ENCODE measurements at regions not wholly inside any gene's neighbourhood (a gene's known extent, or its start where the extent isn't known, plus 50 kb on each side); places are given as distances from the start of the nearest gene placed in this dataset.
"Not testable (repeated sequence)": the region's sequence is repeated elsewhere in the genome, so short reads cannot be mapped to it uniquely, and the experiment has no call there.

DNA sequence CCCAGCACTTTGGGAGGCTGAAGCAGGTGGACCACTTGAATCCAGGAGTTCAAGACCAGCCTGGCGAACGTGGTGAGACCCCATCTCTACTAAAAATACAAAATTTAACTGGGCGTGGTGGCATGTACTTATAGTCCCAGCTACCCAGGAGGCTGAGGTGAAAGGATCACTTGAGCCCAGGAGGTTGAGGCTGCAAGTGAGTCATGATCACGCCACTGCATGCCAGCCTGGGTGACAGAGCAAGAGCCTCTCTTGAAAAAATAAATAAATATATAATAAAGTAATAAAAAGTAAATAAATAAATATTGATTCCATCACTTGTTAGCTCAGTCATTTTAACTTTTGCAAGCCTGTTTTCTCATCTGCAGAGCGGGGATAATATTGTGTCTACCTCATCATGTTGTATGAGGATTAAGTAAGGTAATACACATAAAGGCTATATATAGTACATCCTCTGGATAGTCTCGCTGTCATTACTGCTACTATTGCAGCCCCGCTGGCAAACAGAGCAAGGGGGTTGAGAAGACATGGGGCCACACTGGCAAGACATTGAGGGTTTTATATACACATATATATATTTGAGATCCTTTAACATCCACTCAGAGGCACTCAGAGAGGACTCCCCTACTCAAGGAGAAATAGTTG is 210.9 kb downstream of the C9orf152 start:
- H3K36me3 ChIP-seq (ENCODE audit: control insufficient read depth, insufficient read depth, low read length): no peaks in the 10 kb centered on the region
- H3K27ac ChIP-seq (ENCODE audit: low read length): no peak overlapping the region
- peaks cover 4% of the 10 kb centered on the region for H3K27me3 ChIP-seq (ENCODE audit: control insufficient read depth, insufficient read depth, low read length)
- no peak for DNase-seq
- no peaks in the 10 kb centered on the region for H3K4me1 ChIP-seq (ENCODE audit: control insufficient read depth, insufficient read depth, low read length)
- WGBS (ENCODE audit: insufficient coverage, low lambda C conversion rate): 87% methylated on average over 3 of the region's 7 CpGs
- no peak overlapping the region for H3K4me3 ChIP-seq (ENCODE audit: low read length)
- no peaks in the 10 kb centered on the region for H3K9me3 ChIP-seq (ENCODE audit: control insufficient read depth, low read depth, low read length)

- H3K4me3 ChIP-seq (ENCODE audit: low read length): no peak overlapping the region
- H3K4me1 ChIP-seq (ENCODE audit: control insufficient read depth, insufficient read depth, low read length): no peaks in the 10 kb centered on the region
- no peak overlapping the region for H3K27ac ChIP-seq (ENCODE audit: low read length)
- H3K9me3 ChIP-seq (ENCODE audit: control insufficient read depth, low read depth, low read length): no peaks in the 10 kb centered on the region
- DNase-seq: no peak
- peaks cover 4% of the 10 kb centered on the region for H3K27me3 ChIP-seq (ENCODE audit: control insufficient read depth, insufficient read depth, low read length)
- H3K36me3 ChIP-seq (ENCODE audit: control insufficient read depth, insufficient read depth, low read length): no peaks in the 10 kb centered on the region
- whole genome bisulfite sequencing (ENCODE audit: insufficient coverage, low lambda C conversion rate): no CpG with 5 or more reads among the region's 4 CpGs
Measured at GRCh38 chr9:109997682-109998081, 210.3 kb downstream of the C9orf152 start.

GRCh38 chr9:110005521-110005920 is 202.4 kb downstream of the C9orf152 start:
- not testable (repeated sequence) for H3K4me1 ChIP-seq (ENCODE audit: control insufficient read depth, insufficient read depth, low read length); H3K9me3 ChIP-seq (ENCODE audit: control insufficient read depth, low read depth, low read length); H3K27ac ChIP-seq (ENCODE audit: low read length); DNase-seq; H3K4me3 ChIP-seq (ENCODE audit: low read length); H3K36me3 ChIP-seq (ENCODE audit: control insufficient read depth, insufficient read depth, low read length); H3K27me3 ChIP-seq (ENCODE audit: control insufficient read depth, insufficient read depth, low read length)
- no CpG with 5 or more reads among the region's 8 CpGs for WGBS (ENCODE audit: insufficient coverage, low lambda C conversion rate)

DNA sequence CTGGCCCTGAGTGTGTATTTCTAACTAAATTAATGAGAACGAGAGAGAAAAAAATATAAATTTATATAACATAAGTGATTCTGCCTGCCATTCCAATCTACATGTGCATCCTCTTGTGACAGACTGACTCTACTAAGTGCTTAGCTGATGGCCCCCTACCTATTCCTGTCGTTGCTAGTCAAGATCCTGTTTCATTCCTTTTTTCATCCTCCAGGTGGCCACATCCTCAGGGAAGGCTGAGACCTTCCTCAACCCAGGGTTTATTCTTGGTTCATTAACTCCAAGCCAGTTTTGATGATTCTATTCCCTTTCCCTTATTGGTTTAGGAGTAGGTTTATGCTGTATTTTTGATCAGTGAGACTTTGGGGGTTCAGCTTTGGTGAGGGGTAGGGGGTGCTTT is 201.3 kb downstream of the C9orf152 start:
- no peak for DNase-seq
- Histone ChIP-seq H3K4me1 (ENCODE audit: control insufficient read depth, insufficient read depth, low read length) (no peaks in the 10 kb centered on the region), H3K27ac (ENCODE audit: low read length) (no peak overlapping the region), H3K36me3 (ENCODE audit: control insufficient read depth, insufficient read depth, low read length) (no peaks in the 10 kb centered on the region), H3K9me3 (ENCODE audit: control insufficient read depth, low read depth, low read length) (no peaks in the 10 kb centered on the region), H3K27me3 (ENCODE audit: control insufficient read depth, insufficient read depth, low read length) (no peaks in the 10 kb centered on the region), H3K4me3 (ENCODE audit: low read length) (no peak overlapping the region)
- WGBS (ENCODE audit: insufficient coverage, low lambda C conversion rate): 80% methylated on average over 1 of the region's 2 CpGs

GRCh38 chr9:110007477-110008270 is 200.3 kb downstream of the C9orf152 start:
- WGBS (ENCODE audit: insufficient coverage, low lambda C conversion rate): 100% methylated on average over 2 of the region's 3 CpGs
- Histone ChIP-seq H3K4me1 (ENCODE audit: control insufficient read depth, insufficient read depth, low read length) (no peaks in the 10 kb centered on the region), H3K4me3 (ENCODE audit: low read length) (no peak overlapping the region), H3K27me3 (ENCODE audit: control insufficient read depth, insufficient read depth, low read length) (no peaks in the 10 kb centered on the region), H3K36me3 (ENCODE audit: control insufficient read depth, insufficient read depth, low read length) (no peaks in the 10 kb centered on the region), H3K27ac (ENCODE audit: low read length) (no peak overlapping the region), H3K9me3 (ENCODE audit: control insufficient read depth, low read depth, low read length) (no peaks in the 10 kb centered on the region)
- DNase-seq: no peak

DNA sequence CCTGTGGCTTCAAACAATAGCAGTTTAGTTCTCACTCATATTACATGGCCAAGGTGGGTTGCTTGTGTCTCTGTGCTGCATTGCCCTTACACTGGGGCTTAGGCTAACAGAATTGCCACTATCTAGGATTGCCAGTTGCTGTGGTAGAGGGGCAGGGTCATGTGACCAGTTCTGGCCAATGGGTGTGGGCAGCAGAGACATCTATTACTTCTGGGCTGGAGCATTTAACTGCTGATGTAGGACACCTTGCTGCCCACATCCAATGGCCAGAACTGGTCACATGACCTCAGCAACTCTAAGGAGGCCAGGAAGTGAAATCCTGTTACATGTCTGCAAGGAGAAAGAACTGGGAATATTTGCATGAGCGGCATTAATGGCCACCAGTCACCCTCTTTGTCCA is 199.3 kb downstream of the C9orf152 start:
- Histone ChIP-seq H3K4me1 (ENCODE audit: control insufficient read depth, insufficient read depth, low read length) (no peaks in the 10 kb centered on the region), H3K4me3 (ENCODE audit: low read length) (no peak overlapping the region), H3K27ac (ENCODE audit: low read length) (no peak overlapping the region), H3K27me3 (ENCODE audit: control insufficient read depth, insufficient read depth, low read length) (no peaks in the 10 kb centered on the region), H3K36me3 (ENCODE audit: control insufficient read depth, insufficient read depth, low read length) (no peaks in the 10 kb centered on the region), H3K9me3 (ENCODE audit: control insufficient read depth, low read depth, low read length) (no peaks in the 10 kb centered on the region)
- no peak for DNase-seq
- no CpG with 5 or more reads among the region's 1 CpG for WGBS (ENCODE audit: insufficient coverage, low lambda C conversion rate)

DNA sequence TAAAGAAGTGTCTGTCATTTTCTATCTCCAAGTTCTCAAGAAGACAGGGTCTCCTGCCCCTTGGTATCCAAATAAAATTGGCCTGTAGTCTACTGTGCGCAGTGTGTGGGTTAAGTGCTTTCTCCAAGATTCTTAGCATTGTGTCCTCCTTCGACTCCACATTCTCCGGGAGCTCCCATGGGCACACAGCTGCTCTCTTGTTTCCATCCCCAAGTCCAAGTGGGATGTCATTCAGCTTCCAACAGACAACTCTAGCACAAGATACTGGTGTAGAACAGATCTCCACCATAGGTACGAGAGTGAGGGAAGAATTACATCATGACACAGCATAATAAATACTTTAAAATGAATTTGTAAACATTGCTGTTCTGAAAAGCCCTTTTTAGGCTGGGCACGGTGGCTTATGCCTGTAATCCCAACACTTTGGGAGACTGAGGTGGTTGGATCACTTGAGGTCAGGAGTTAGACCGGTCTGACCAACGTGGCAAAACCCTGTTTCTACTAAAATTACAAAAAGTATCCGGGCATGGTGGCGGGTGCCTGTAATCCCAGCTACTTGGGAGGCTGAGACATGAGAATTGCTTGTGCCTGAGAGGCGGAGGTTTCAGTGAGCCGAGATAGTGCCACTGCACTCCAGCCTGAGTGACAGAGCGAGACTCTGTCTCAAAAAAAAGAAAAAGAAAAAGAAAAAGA is 196.2 kb downstream of the C9orf152 start:
- Histone ChIP-seq H3K4me3 (ENCODE audit: low read length) (no peak overlapping the region), H3K27me3 (ENCODE audit: control insufficient read depth, insufficient read depth, low read length) (no peaks in the 10 kb centered on the region), H3K4me1 (ENCODE audit: control insufficient read depth, insufficient read depth, low read length) (no peaks in the 10 kb centered on the region), H3K9me3 (ENCODE audit: control insufficient read depth, low read depth, low read length) (no peaks in the 10 kb centered on the region), H3K27ac (ENCODE audit: low read length) (no peak overlapping the region), H3K36me3 (ENCODE audit: control insufficient read depth, insufficient read depth, low read length) (no peaks in the 10 kb centered on the region)
- no peak for DNase-seq
- WGBS (ENCODE audit: insufficient coverage, low lambda C conversion rate): no CpG with 5 or more reads among the region's 12 CpGs

- DNase-seq: no peak
- Histone ChIP-seq H3K4me3 (ENCODE audit: low read length) (no peak overlapping the region), H3K27ac (ENCODE audit: low read length) (no peak overlapping the region), H3K9me3 (ENCODE audit: control insufficient read depth, low read depth, low read length) (no peaks in the 10 kb centered on the region), H3K27me3 (ENCODE audit: control insufficient read depth, insufficient read depth, low read length) (no peaks in the 10 kb centered on the region), H3K4me1 (ENCODE audit: control insufficient read depth, insufficient read depth, low read length) (no peaks in the 10 kb centered on the region), H3K36me3 (ENCODE audit: control insufficient read depth, insufficient read depth, low read length) (no peaks in the 10 kb centered on the region)
- 100% methylated on average over 1 of the region's 1 CpG for WGBS (ENCODE audit: insufficient coverage, low lambda C conversion rate)
Measured at GRCh38 chr9:110013064-110013463, 194.9 kb downstream of the C9orf152 start.

- H3K27ac ChIP-seq (ENCODE audit: low read length): peak overlapping the region; percentile 4
- no peaks in the 10 kb centered on the region for H3K4me1 ChIP-seq (ENCODE audit: control insufficient read depth, insufficient read depth, low read length)
- H3K4me3 ChIP-seq (ENCODE audit: low read length): no peak overlapping the region
- no peaks in the 10 kb centered on the region for H3K9me3 ChIP-seq (ENCODE audit: control insufficient read depth, low read depth, low read length)
- no peaks in the 10 kb centered on the region for H3K36me3 ChIP-seq (ENCODE audit: control insufficient read depth, insufficient read depth, low read length)
- no peaks in the 10 kb centered on the region for H3K27me3 ChIP-seq (ENCODE audit: control insufficient read depth, insufficient read depth, low read length)
- peak in 1 of 2 donors; percentile 49 for DNase-seq
- no CpG with 5 or more reads among the region's 5 CpGs for WGBS (ENCODE audit: insufficient coverage, low lambda C conversion rate)
Measured at GRCh38 chr9:110015759-110016158, 192.2 kb downstream of the C9orf152 start.

- no peaks in the 10 kb centered on the region for H3K36me3 ChIP-seq (ENCODE audit: control insufficient read depth, insufficient read depth, low read length)
- H3K4me3 ChIP-seq (ENCODE audit: low read length): no peak overlapping the region
- no peaks in the 10 kb centered on the region for H3K4me1 ChIP-seq (ENCODE audit: control insufficient read depth, insufficient read depth, low read length)
- peak overlapping the region; percentile 4 for H3K27ac ChIP-seq (ENCODE audit: low read length)
- WGBS (ENCODE audit: insufficient coverage, low lambda C conversion rate): 80% methylated on average over 1 of the region's 2 CpGs
- DNase-seq: peak; percentile 29 to 52
- H3K9me3 ChIP-seq (ENCODE audit: control insufficient read depth, low read depth, low read length): no peaks in the 10 kb centered on the region
- no peaks in the 10 kb centered on the region for H3K27me3 ChIP-seq (ENCODE audit: control insufficient read depth, insufficient read depth, low read length)
Measured at GRCh38 chr9:110016340-110016739, 191.6 kb downstream of the C9orf152 start.

All from large intestine (tissue), 3 donors.